ENCODE measurements at regions not wholly inside any gene's neighbourhood (a gene's known extent, or its start where the extent isn't known, plus 50 kb on each side); places are given as distances from the start of the nearest gene placed in this dataset.

DNA sequence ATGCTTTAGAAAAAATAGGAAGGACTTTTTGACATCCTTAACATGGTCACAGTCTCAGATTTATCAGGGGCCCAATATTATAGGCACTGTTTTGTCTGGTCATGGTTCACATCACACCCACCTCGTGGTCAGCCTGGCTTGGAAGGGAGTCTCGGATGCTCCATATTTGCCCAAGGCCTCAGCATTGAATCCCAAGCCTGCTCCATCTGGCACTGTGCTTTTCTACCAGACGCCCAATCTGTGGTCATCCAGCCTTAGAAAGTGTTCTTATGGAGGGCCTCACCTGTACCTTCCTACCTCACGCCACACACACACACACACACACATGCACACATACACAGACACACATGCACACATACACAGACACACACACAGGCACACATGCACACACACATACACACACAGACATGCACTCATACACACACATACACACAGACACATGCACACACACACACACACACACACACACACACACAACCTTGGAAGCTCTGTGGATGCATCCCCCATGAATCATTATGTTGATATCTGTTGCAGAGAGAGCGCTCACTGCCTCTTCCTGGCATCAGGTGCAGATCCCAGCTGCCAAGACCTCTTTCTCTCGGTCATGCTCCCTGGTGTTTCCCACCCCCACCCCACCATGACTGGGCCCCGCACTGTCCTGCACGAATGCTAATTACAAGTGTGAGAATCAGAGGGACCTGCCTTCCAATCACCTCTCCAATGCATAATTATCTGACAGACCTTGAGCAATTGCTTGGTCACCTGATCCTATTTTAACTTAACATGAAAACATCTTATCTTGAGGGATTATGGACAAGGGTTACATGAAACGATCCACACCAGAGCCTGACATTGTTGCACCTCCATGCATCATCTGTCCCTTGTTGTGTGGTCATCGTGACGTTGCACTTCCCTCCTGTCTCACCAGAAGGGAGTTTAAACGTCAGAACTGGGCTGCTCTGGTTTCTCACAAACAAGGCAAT is 122.7 kb upstream of the TMEM72 start:
- no peak overlapping the region for H3K14ac ChIP-seq (ENCODE audit: low read length)
- no peak overlapping the region for H3K27ac ChIP-seq (replicated peaks; ENCODE audit: low read length)
- no peak overlapping the region for H3K23ac ChIP-seq (ENCODE audit: low read depth, low read length, poor library complexity)
- no peak overlapping the region for H2BK5ac ChIP-seq (ENCODE audit: low read length)
- H2AK5ac ChIP-seq (ENCODE audit: low read depth, low read length), result no peak overlapping the region
- no peak overlapping the region for H2BK15ac ChIP-seq (ENCODE audit: low read length)
- no peak overlapping the region for H3K9ac ChIP-seq (ENCODE audit: low read depth, low read length, poor library complexity)
- H4K8ac ChIP-seq (ENCODE audit: low read depth, low read length), result no peak overlapping the region
- no peak overlapping the region for H4K91ac ChIP-seq (ENCODE audit: low read depth, low read length, poor library complexity)
- H3K4me3 ChIP-seq (ENCODE audit: low read length in 2 of 2), result peak overlapping the region in 1 of 2 donors; percentile 17
- H3K79me1 ChIP-seq (ENCODE audit: low read depth, low read length), result no peaks in the 10 kb centered on the region
- no peak overlapping the region for H2BK120ac ChIP-seq (ENCODE audit: low read depth, low read length)
- no peaks in the 10 kb centered on the region for H3K27me3 ChIP-seq (ENCODE audit: control insufficient read depth in 3 of 3, insufficient read depth in 3 of 3, low read depth in 1 of 3, low read length in 3 of 3)
- H3K36me3 ChIP-seq (replicated peaks in 1 of 2; ENCODE audit: control insufficient read depth in 2 of 2, insufficient read depth in 2 of 2, low read length in 2 of 2), result no peaks in the 10 kb centered on the region
- DNase-seq (ENCODE audit: low spot score), result no peak
- no peak overlapping the region for H3K18ac ChIP-seq (ENCODE audit: low read length)
- WGBS, 2 donors (ENCODE audit: extremely low coverage in 2 of 2, insufficient read length in 2 of 2, insufficient replicate concordance in 1 of 2), result no CpG with 5 or more reads among the region's 12 CpGs
- H2AFZ ChIP-seq (ENCODE audit: low read length), result no peak overlapping the region
- H2BK12ac ChIP-seq (ENCODE audit: low read length), result no peak overlapping the region
- no peaks in the 10 kb centered on the region for H3K4me1 ChIP-seq (ENCODE audit: control insufficient read depth in 2 of 2, insufficient read depth in 1 of 2, low read depth in 1 of 2, low read length in 2 of 2)
- no peaks in the 10 kb centered on the region for H3K9me3 ChIP-seq (replicated peaks in 1 of 2; ENCODE audit: control insufficient read depth in 2 of 2, insufficient read depth in 1 of 2, low read depth in 1 of 2, low read length in 2 of 2)
- no peak overlapping the region for H3K4ac ChIP-seq (ENCODE audit: low read length)
- H3K4me2 ChIP-seq (ENCODE audit: insufficient read depth, low read length, poor library complexity, severe bottlenecking), result no peak overlapping the region

DNA sequence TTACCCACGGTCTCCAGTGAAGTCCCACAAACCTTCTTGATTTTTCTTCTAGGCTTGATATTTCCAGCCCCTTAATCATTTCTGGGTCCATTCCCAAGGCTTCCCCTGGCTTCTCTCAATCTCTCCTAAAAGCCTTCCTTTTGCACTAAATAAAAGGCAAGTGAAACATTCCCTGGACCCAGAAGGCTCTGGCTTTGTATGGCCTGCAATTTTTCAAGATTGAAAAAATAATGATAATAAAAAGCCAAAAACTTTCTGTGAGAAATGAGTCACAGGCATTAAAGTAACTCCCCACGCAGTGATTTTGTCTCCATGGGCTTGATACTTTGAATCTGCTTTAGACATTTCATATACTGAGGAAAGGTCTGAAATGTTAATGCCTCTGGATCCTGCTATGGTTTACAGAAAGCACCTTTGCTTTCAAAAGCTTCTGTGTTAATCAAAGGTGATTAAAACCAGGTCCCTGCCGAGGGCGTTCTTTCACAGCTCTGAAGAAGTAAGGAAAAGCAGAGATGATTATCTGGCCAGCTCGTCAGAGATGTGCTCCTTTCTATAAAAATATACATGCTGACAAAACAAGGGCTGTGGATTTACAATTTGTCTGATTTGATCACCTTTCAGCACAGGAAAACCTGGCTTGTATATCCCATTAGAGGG is 118.9 kb upstream of the TMEM72 start:
- WGBS, 2 donors (ENCODE audit: extremely low coverage in 2 of 2, insufficient read length in 2 of 2, insufficient replicate concordance in 1 of 2), result no CpG with 5 or more reads among the region's 5 CpGs
- Histone ChIP-seq H2BK15ac (ENCODE audit: low read length) (no peak overlapping the region), H3K23ac (ENCODE audit: low read depth, low read length, poor library complexity) (no peak overlapping the region), H3K4me2 (ENCODE audit: insufficient read depth, low read length, poor library complexity, severe bottlenecking) (no peak overlapping the region), H3K18ac (ENCODE audit: low read length) (no peak overlapping the region), H3K27me3 (ENCODE audit: control insufficient read depth in 3 of 3, insufficient read depth in 3 of 3, low read depth in 1 of 3, low read length in 3 of 3) (no peaks in the 10 kb centered on the region), H3K27ac (replicated peaks; ENCODE audit: low read length) (no peak overlapping the region), H2AFZ (ENCODE audit: low read length) (no peak overlapping the region), H3K9me3 (replicated peaks in 1 of 2; ENCODE audit: control insufficient read depth in 2 of 2, insufficient read depth in 1 of 2, low read depth in 1 of 2, low read length in 2 of 2) (no peaks in the 10 kb centered on the region), H3K79me1 (ENCODE audit: low read depth, low read length) (no peaks in the 10 kb centered on the region), H4K91ac (ENCODE audit: low read depth, low read length, poor library complexity) (no peak overlapping the region), H3K9ac (ENCODE audit: low read depth, low read length, poor library complexity) (no peak overlapping the region), H3K14ac (ENCODE audit: low read length) (no peak overlapping the region), H3K4ac (ENCODE audit: low read length) (no peak overlapping the region), H2AK5ac (ENCODE audit: low read depth, low read length) (no peak overlapping the region), H3K4me1 (ENCODE audit: control insufficient read depth in 2 of 2, insufficient read depth in 1 of 2, low read depth in 1 of 2, low read length in 2 of 2) (no peaks in the 10 kb centered on the region), H2BK120ac (ENCODE audit: low read depth, low read length) (no peak overlapping the region), H4K8ac (ENCODE audit: low read depth, low read length) (no peak overlapping the region), H2BK5ac (ENCODE audit: low read length) (no peak overlapping the region), H3K36me3 (replicated peaks in 1 of 2; ENCODE audit: control insufficient read depth in 2 of 2, insufficient read depth in 2 of 2, low read length in 2 of 2) (no peaks in the 10 kb centered on the region), H2BK12ac (ENCODE audit: low read length) (no peak overlapping the region), H3K4me3 (ENCODE audit: low read length in 2 of 2) (no peak overlapping the region)
- DNase-seq (ENCODE audit: low spot score), result no peak

DNA sequence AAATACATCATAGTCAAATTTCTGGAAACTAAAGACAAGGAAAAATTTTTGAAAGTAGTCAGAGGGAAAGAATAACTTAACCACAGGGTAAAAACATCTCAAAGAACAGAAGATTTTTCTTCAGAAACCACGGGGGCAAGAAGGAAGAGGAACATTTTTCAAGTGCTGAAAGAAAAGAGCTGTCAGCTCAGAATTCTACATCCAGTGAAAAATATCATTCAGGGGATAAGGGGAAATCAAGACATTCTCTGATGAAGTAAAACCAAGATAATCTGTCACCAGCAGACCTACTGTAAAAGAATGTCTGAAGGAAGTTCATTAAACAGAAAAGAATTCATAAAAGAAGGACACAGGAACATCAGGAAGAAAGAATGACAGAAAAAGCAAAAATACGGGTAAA is 111.2 kb upstream of the TMEM72 start:
- WGBS, 2 donors (ENCODE audit: extremely low coverage in 2 of 2, insufficient read length in 2 of 2, insufficient replicate concordance in 1 of 2), result no CpG with 5 or more reads among the region's 2 CpGs
- H2AK5ac ChIP-seq (ENCODE audit: low read depth, low read length), result no peak overlapping the region
- no peak overlapping the region for H2BK15ac ChIP-seq (ENCODE audit: low read length)
- H2AFZ ChIP-seq (ENCODE audit: low read length), result no peak overlapping the region
- H3K4me1 ChIP-seq (ENCODE audit: control insufficient read depth in 2 of 2, insufficient read depth in 1 of 2, low read depth in 1 of 2, low read length in 2 of 2), result no peaks in the 10 kb centered on the region
- H3K27me3 ChIP-seq (ENCODE audit: control insufficient read depth in 3 of 3, insufficient read depth in 3 of 3, low read depth in 1 of 3, low read length in 3 of 3), result no peaks in the 10 kb centered on the region
- no peak overlapping the region for H4K8ac ChIP-seq (ENCODE audit: low read depth, low read length)
- H3K9me3 ChIP-seq (replicated peaks in 1 of 2; ENCODE audit: control insufficient read depth in 2 of 2, insufficient read depth in 1 of 2, low read depth in 1 of 2, low read length in 2 of 2), result no peaks in the 10 kb centered on the region
- no peak overlapping the region for H2BK120ac ChIP-seq (ENCODE audit: low read depth, low read length)
- no peak overlapping the region for H3K14ac ChIP-seq (ENCODE audit: low read length)
- no peak overlapping the region for H2BK12ac ChIP-seq (ENCODE audit: low read length)
- no peak overlapping the region for H3K27ac ChIP-seq (replicated peaks; ENCODE audit: low read length)
- no peaks in the 10 kb centered on the region for H3K36me3 ChIP-seq (replicated peaks in 1 of 2; ENCODE audit: control insufficient read depth in 2 of 2, insufficient read depth in 2 of 2, low read length in 2 of 2)
- H4K91ac ChIP-seq (ENCODE audit: low read depth, low read length, poor library complexity), result no peak overlapping the region
- H2BK5ac ChIP-seq (ENCODE audit: low read length), result no peak overlapping the region
- H3K79me1 ChIP-seq (ENCODE audit: low read depth, low read length), result no peaks in the 10 kb centered on the region
- H3K4me2 ChIP-seq (ENCODE audit: insufficient read depth, low read length, poor library complexity, severe bottlenecking), result no peak overlapping the region
- no peak overlapping the region for H3K9ac ChIP-seq (ENCODE audit: low read depth, low read length, poor library complexity)
- H3K18ac ChIP-seq (ENCODE audit: low read length), result no peak overlapping the region
- H3K4ac ChIP-seq (ENCODE audit: low read length), result no peak overlapping the region
- H3K4me3 ChIP-seq (ENCODE audit: low read length in 2 of 2), result no peak overlapping the region
- H3K23ac ChIP-seq (ENCODE audit: low read depth, low read length, poor library complexity), result no peak overlapping the region
- DNase-seq (ENCODE audit: low spot score), result no peak

All from neuronal stem cell (in vitro differentiated cells).